Smooth muscle cell (in vitro differentiated cells): ENCODE measurements at regions not wholly inside any gene's neighbourhood (a gene's known extent, or its start where the extent isn't known, plus 50 kb on each side); places are given as distances from the start of the nearest gene placed in this dataset.

ENCODE experiments used
- DNase-seq: peaks from one replicate; lab custom pipeline; 2025; ENCODE audit not compliant: unreplicated experiment; lab: John Stamatoyannopoulos, UW
- H2AFZ ChIP-seq: fragments of 200-600 bp; sonication (generic); 2 replicates; pipeline ENCODE4 v1.6.0; 2016; ENCODE audit warnings: antibody characterized with exemption, low read depth, mild to moderate bottlenecking
- H3F3A ChIP-seq: fragments of 200-600 bp; sonication (generic); 2 replicates; pipeline ENCODE4 v1.6.0; 2017; ENCODE audit warnings: antibody characterized with exemption, low read depth
- H3K27ac ChIP-seq: fragments of 200-600 bp; sonication (generic); 2 replicates; pipeline ENCODE4 v1.5.1; 2016; ENCODE audit warnings: low read depth, mild to moderate bottlenecking
- H3K27me3 ChIP-seq: fragments of 200-600 bp; sonication (generic); 2 replicates; pipeline ENCODE4 v1.6.1; 2016; ENCODE audit warnings: low read depth, mild to moderate bottlenecking
- H3K36me3 ChIP-seq: fragments of 200-600 bp; sonication (generic); 2 replicates; pipeline ENCODE4 v1.5.1; 2016; ENCODE audit warnings: low read depth
- H3K4me1 ChIP-seq: fragments of 200-600 bp; sonication (generic); 2 replicates; pipeline ENCODE4 v1.5.1; 2016; ENCODE audit warnings: low read depth
- H3K4me2 ChIP-seq: fragments of 200-600 bp; sonication (generic); 2 replicates; pipeline ENCODE4 v1.6.0; 2016; ENCODE audit warnings: mild to moderate bottlenecking
- H3K4me3 ChIP-seq: fragments of 200-600 bp; sonication (generic); 2 replicates; pipeline ENCODE4 v1.5.1; 2016; ENCODE audit warnings: mild to moderate bottlenecking
- H3K79me2 ChIP-seq: fragments of 200-600 bp; sonication (generic); 2 replicates; pipeline ENCODE4 v1.6.0; 2016; ENCODE audit warnings: low read depth, mild to moderate bottlenecking
- H3K9ac ChIP-seq: fragments of 200-600 bp; sonication (generic); 2 replicates; pipeline ENCODE4 v1.6.0; 2016; ENCODE audit warnings: low read depth
- H3K9me3 ChIP-seq: fragments of 200-600 bp; sonication (generic); replicated peaks from 2 replicates; pipeline ENCODE4 v1.5.1; 2016; ENCODE audit warnings: low read depth
- H4K20me1 ChIP-seq: fragments of 200-600 bp; sonication (generic); 2 replicates; pipeline ENCODE4 v1.6.0; 2016; ENCODE audit warnings: low read depth
- CTCF ChIP-seq: fragments of 200-600 bp; sonication (generic); IDR thresholded peaks from 2 replicates; pipeline ENCODE4 v1.5.1; 2017; ENCODE audit warnings: borderline replicate concordance, mild to moderate bottlenecking, antibody characterized with exemption; ENCODE audit not compliant: insufficient read depth, poor library complexity, severe bottlenecking
- WGBS: methylation state at CpG from one replicate; pipeline ENCODE4 v1.1.7; 2016; ENCODE audit warnings: low lambda C conversion rate; 5-methylcytosine and 5-hydroxymethylcytosine counted together

- DNase-seq: no peak
- Histone ChIP-seq H3K27ac (no peak overlapping the region), H3K4me3 (no peak overlapping the region), H3K36me3 (no peaks in the 10 kb centered on the region), H2AFZ (no peak overlapping the region), H4K20me1 (no peaks in the 10 kb centered on the region), H3K4me1 (peaks cover 17% of the 10 kb centered on the region), H3K4me2 (no peak overlapping the region), H3K27me3 (peaks cover 58% of the 10 kb centered on the region), H3F3A (no peaks in the 10 kb centered on the region), H3K9me3 (no peaks in the 10 kb centered on the region), H3K79me2 (no peaks in the 10 kb centered on the region), H3K9ac (no peak overlapping the region)
- TF ChIP-seq CTCF: no peak
- 84% methylated on average over 17 of the region's 18 CpGs for WGBS
Measured at GRCh38 chr17:79219208-79219935, 144.7 kb downstream of the ENGASE start.

- no peak overlapping the region for H2AFZ ChIP-seq
- H3K9ac ChIP-seq: no peak overlapping the region
- DNase-seq: no peak
- WGBS: 94% methylated on average over 8 of the region's 10 CpGs
- no peaks in the 10 kb centered on the region for H3K36me3 ChIP-seq
- H3K4me1 ChIP-seq: peaks cover 17% of the 10 kb centered on the region
- H3K4me2 ChIP-seq: no peak overlapping the region
- no peaks in the 10 kb centered on the region for H4K20me1 ChIP-seq
- no peaks in the 10 kb centered on the region for H3F3A ChIP-seq
- no peak overlapping the region for H3K4me3 ChIP-seq
- no peaks in the 10 kb centered on the region for H3K79me2 ChIP-seq
- H3K9me3 ChIP-seq: no peaks in the 10 kb centered on the region
- H3K27me3 ChIP-seq: peaks cover 53% of the 10 kb centered on the region
- no peak overlapping the region for H3K27ac ChIP-seq
- no peak for TF ChIP-seq CTCF
Measured at GRCh38 chr17:79218825-79219200, 144.2 kb downstream of the ENGASE start.

- WGBS: 87% methylated on average over 18 of the region's 19 CpGs
- no peak for TF ChIP-seq CTCF
- Histone ChIP-seq H3K9ac (no peak overlapping the region), H3K4me3 (no peak overlapping the region), H3K4me2 (no peak overlapping the region), H4K20me1 (no peaks in the 10 kb centered on the region), H3K9me3 (no peaks in the 10 kb centered on the region), H3K36me3 (no peaks in the 10 kb centered on the region), H2AFZ (no peak overlapping the region), H3K27ac (no peak overlapping the region), H3K4me1 (peaks cover 17% of the 10 kb centered on the region), H3K27me3 (peaks cover 48% of the 10 kb centered on the region), H3K79me2 (no peaks in the 10 kb centered on the region), H3F3A (no peaks in the 10 kb centered on the region)
- DNase-seq: no peak
Measured at GRCh38 chr17:79218175-79218824, 143.7 kb downstream of the ENGASE start.
